Neural cell (in vitro differentiated cells): ENCODE measurements at regions not wholly inside any gene's neighbourhood (a gene's known extent, or its start where the extent isn't known, plus 50 kb on each side); places are given as distances from the start of the nearest gene placed in this dataset.

Experiments used
- EP300 ChIP-seq: fragments of 450-650 bp; conservative IDR thresholded peaks from 2 replicates; pipeline ENCODE4 v1.6.1; 2014; ENCODE audit warnings: antibody characterized with exemption, mild to moderate bottlenecking, moderate library complexity; ENCODE audit not compliant: poor library complexity, severe bottlenecking
- EZH2 ChIP-seq: fragments of 200-600, 300-800 bp; shearing (Covaris generic), sonication (generic); IDR thresholded peaks from 2 replicates; pipeline ENCODE4 v1.6.1; 2014; ENCODE audit warnings: antibody characterized with exemption, low read length, borderline replicate concordance, mild to moderate bottlenecking; ENCODE audit not compliant: insufficient read depth, poor library complexity, severe bottlenecking
- MXI1 ChIP-seq: fragments of 450-650 bp; conservative IDR thresholded peaks from 2 replicates; pipeline ENCODE4 v1.6.1; 2014; ENCODE audit warnings: antibody characterized with exemption, mild to moderate bottlenecking; ENCODE audit not compliant: poor library complexity, severe bottlenecking
- POLR2AphosphoS5 ChIP-seq: IDR thresholded peaks from 2 replicates; pipeline ENCODE4 v1.6.1; 2012
- RAD21 ChIP-seq: fragments of 450-650 bp; conservative IDR thresholded peaks from 2 replicates; pipeline ENCODE4 v1.6.1; 2014; ENCODE audit warnings: antibody characterized with exemption, mild to moderate bottlenecking, moderate library complexity
- SMC3 ChIP-seq: fragments of 450-650 bp; conservative IDR thresholded peaks from 2 replicates; pipeline ENCODE4 v1.6.1; 2014; ENCODE audit warnings: antibody characterized with exemption, mild to moderate bottlenecking, moderate library complexity; ENCODE audit not compliant: poor library complexity
- TAF1 ChIP-seq: IDR thresholded peaks from 2 replicates; pipeline ENCODE4 v1.6.1; 2012; ENCODE audit warnings: low read depth
- TF ChIP-seq, protein P1 (sequence below): fragments of 450-650 bp; IDR thresholded peaks from 2 replicates; pipeline ENCODE4 v1.5.1; 2014; ENCODE audit warnings: antibody characterized with exemption, mild to moderate bottlenecking, moderate library complexity; ENCODE audit not compliant: poor library complexity, severe bottlenecking
- TF ChIP-seq, protein P2 (sequence below): IDR thresholded peaks from 2 replicates; pipeline ENCODE4 v1.6.1; 2012; ENCODE audit warnings: borderline replicate concordance

DNA sequence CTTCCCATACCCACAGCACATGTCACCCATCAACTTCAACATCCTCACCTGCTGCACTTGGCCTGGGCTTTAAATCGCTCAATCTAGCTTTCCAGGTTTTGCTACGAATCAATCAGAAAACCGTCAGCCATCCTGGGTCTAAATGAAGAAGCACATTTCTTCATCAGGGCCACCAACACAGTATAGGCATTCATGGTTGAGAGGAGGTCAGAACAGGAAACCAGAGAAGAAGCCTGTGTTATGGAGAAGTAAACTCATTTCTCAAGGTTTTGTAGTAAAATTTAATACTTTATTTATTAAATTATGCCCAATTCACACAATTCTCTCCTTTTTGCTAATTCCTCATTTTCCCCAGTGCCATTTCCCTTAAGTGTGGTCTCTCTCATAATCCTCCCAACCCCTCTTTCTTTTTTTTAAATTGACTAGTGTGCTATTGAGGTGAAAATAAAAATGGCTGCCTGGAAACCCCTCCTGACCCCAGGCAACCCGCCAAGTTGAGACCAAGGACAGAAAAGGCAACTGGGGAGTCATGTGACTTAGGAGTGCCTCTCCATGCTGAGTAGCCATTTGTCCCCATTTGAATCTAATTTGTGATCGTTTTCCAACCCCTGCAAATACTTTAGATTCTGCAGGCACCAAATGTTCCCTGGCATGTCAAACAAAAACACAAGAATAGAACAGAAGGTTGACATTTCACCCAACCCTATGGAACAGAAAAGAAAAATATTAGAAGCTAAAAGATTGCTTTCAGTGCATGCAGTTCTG lies 181.1 kb upstream of the NAMPT start:
- TF ChIP-seq, protein P1, sequence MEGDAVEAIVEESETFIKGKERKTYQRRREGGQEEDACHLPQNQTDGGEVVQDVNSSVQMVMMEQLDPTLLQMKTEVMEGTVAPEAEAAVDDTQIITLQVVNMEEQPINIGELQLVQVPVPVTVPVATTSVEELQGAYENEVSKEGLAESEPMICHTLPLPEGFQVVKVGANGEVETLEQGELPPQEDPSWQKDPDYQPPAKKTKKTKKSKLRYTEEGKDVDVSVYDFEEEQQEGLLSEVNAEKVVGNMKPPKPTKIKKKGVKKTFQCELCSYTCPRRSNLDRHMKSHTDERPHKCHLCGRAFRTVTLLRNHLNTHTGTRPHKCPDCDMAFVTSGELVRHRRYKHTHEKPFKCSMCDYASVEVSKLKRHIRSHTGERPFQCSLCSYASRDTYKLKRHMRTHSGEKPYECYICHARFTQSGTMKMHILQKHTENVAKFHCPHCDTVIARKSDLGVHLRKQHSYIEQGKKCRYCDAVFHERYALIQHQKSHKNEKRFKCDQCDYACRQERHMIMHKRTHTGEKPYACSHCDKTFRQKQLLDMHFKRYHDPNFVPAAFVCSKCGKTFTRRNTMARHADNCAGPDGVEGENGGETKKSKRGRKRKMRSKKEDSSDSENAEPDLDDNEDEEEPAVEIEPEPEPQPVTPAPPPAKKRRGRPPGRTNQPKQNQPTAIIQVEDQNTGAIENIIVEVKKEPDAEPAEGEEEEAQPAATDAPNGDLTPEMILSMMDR, result no peak
- no peak for TF ChIP-seq EZH2
- TF ChIP-seq RAD21, result no peak
- no peak for TF ChIP-seq SMC3
- TF ChIP-seq, protein P2, sequence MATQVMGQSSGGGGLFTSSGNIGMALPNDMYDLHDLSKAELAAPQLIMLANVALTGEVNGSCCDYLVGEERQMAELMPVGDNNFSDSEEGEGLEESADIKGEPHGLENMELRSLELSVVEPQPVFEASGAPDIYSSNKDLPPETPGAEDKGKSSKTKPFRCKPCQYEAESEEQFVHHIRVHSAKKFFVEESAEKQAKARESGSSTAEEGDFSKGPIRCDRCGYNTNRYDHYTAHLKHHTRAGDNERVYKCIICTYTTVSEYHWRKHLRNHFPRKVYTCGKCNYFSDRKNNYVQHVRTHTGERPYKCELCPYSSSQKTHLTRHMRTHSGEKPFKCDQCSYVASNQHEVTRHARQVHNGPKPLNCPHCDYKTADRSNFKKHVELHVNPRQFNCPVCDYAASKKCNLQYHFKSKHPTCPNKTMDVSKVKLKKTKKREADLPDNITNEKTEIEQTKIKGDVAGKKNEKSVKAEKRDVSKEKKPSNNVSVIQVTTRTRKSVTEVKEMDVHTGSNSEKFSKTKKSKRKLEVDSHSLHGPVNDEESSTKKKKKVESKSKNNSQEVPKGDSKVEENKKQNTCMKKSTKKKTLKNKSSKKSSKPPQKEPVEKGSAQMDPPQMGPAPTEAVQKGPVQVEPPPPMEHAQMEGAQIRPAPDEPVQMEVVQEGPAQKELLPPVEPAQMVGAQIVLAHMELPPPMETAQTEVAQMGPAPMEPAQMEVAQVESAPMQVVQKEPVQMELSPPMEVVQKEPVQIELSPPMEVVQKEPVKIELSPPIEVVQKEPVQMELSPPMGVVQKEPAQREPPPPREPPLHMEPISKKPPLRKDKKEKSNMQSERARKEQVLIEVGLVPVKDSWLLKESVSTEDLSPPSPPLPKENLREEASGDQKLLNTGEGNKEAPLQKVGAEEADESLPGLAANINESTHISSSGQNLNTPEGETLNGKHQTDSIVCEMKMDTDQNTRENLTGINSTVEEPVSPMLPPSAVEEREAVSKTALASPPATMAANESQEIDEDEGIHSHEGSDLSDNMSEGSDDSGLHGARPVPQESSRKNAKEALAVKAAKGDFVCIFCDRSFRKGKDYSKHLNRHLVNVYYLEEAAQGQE, result no peak
- no peak for TF ChIP-seq TAF1
- no peak for TF ChIP-seq EP300
- TF ChIP-seq MXI1, result no peak
- TF ChIP-seq POLR2AphosphoS5, result no peak
